HG03135 (cell line): ENCODE measurements at regions not wholly inside any gene's neighbourhood (a gene's known extent, or its start where the extent isn't known, plus 50 kb on each side); places are given as distances from the start of the nearest gene placed in this dataset.

Experiments used
- ATAC-seq: cut with Tn5 transposase; IDR thresholded peaks from one replicate; pipeline ENCODE4 v1.9.1; 2021; ENCODE audit warnings: mild to moderate bottlenecking, moderate library complexity; ENCODE audit not compliant: unreplicated experiment

GRCh38 chr18:72470391-72470790, 73.8 kb downstream of the CBLN2 start:
- no peak for ATAC-seq

- ATAC-seq: no peak
Measured at GRCh38 chr18:72468021-72468710, 76.0 kb downstream of the CBLN2 start.

GRCh38 chr18:72460210-72460680, 83.9 kb downstream of the CBLN2 start:
- no peak for ATAC-seq

GRCh38 chr18:72458271-72458670, 85.9 kb downstream of the CBLN2 start:
- ATAC-seq: no peak

- no peak for ATAC-seq
Measured at GRCh38 chr18:72456802-72457201, 87.3 kb downstream of the CBLN2 start.

GRCh38 chr18:72452328-72452727, 91.8 kb downstream of the CBLN2 start:
- no peak for ATAC-seq

- ATAC-seq: no peak
Measured at GRCh38 chr18:72444798-72445155, 99.4 kb downstream of the CBLN2 start.

- no peak for ATAC-seq
Measured at GRCh38 chr18:72444111-72444797, 99.9 kb downstream of the CBLN2 start.

- ATAC-seq: no peak
Measured at GRCh38 chr18:72436401-72436800, 107.7 kb downstream of the CBLN2 start.

GRCh38 chr18:72433756-72434155, 110.4 kb downstream of the CBLN2 start:
- ATAC-seq: no peak

GRCh38 chr18:72427721-72428120, 116.4 kb downstream of the CBLN2 start:
- no peak for ATAC-seq

GRCh38 chr18:72419914-72420313, 124.2 kb downstream of the CBLN2 start:
- no peak for ATAC-seq

GRCh38 chr18:72412927-72413326, 131.2 kb downstream of the CBLN2 start:
- no peak for ATAC-seq

GRCh38 chr18:72411261-72411660, 132.9 kb downstream of the CBLN2 start:
- no peak for ATAC-seq

- no peak for ATAC-seq
Measured at GRCh38 chr18:72410399-72410798, 133.7 kb downstream of the CBLN2 start.

GRCh38 chr18:72409903-72410302, 134.2 kb downstream of the CBLN2 start:
- ATAC-seq: no peak

GRCh38 chr18:72407048-72407447, 137.1 kb downstream of the CBLN2 start:
- no peak for ATAC-seq

GRCh38 chr18:72391951-72392350, 152.2 kb downstream of the CBLN2 start:
- ATAC-seq: no peak

GRCh38 chr18:72391427-72391826, 152.7 kb downstream of the CBLN2 start:
- no peak for ATAC-seq

- ATAC-seq: no peak
Measured at GRCh38 chr18:72378016-72378415, 166.1 kb downstream of the CBLN2 start.

- no peak for ATAC-seq
Measured at GRCh38 chr18:72376256-72376655, 167.9 kb downstream of the CBLN2 start.

GRCh38 chr18:72375618-72376017, 168.5 kb downstream of the CBLN2 start:
- ATAC-seq: no peak

- no peak for ATAC-seq
Measured at GRCh38 chr18:72372076-72372475, 172.1 kb downstream of the CBLN2 start.
